BJ (cell line): ENCODE measurements at regions not wholly inside any gene's neighbourhood (a gene's known extent, or its start where the extent isn't known, plus 50 kb on each side); places are given as distances from the start of the nearest gene placed in this dataset.

Source experiments
- CTCF ChIA-PET: fragments of 350-600 bp; formaldehyde crosslinking; extraction: SDS; loops from one replicate; lab custom pipeline; 2021; ENCODE audit warnings: antibody characterized with exemption, inconsistent platforms; lab: Yijun Ruan, JAX
- POLR2A ChIA-PET: fragments of 300-600 bp; sonication (Branson Sonifier 250); formaldehyde crosslinking; extraction: SDS; loops from one replicate; lab custom pipeline; 2021; ENCODE audit warnings: antibody characterized with exemption; lab: Charles Lee
- DNase-seq: peaks from one replicate; pipeline ENCODE4 v3.0.0-alpha.2; 2011; ENCODE audit warnings: low read depth
- H3K27me3 ChIP-seq: 2 replicates; pipeline ENCODE4 v1.6.0; 2011; ENCODE audit warnings: low read length; ENCODE audit not compliant: control insufficient read depth, insufficient read depth
- H3K36me3 ChIP-seq: 2 replicates; pipeline ENCODE4 v1.5.1; 2011; ENCODE audit warnings: low read length; ENCODE audit not compliant: control insufficient read depth, insufficient read depth
- H3K4me3 ChIP-seq: 2 replicates; pipeline ENCODE4 v1.5.1; 2011; ENCODE audit warnings: low read depth, mild to moderate bottlenecking, control low read depth, low read length
- TF ChIP-seq, protein P1 (sequence below): IDR thresholded peaks from 2 replicates; pipeline ENCODE4 v1.5.1; 2011; ENCODE audit warnings: low read depth, mild to moderate bottlenecking, control low read depth, inconsistent platforms, low read length, moderate library complexity; ENCODE audit not compliant: insufficient read depth

DNA sequence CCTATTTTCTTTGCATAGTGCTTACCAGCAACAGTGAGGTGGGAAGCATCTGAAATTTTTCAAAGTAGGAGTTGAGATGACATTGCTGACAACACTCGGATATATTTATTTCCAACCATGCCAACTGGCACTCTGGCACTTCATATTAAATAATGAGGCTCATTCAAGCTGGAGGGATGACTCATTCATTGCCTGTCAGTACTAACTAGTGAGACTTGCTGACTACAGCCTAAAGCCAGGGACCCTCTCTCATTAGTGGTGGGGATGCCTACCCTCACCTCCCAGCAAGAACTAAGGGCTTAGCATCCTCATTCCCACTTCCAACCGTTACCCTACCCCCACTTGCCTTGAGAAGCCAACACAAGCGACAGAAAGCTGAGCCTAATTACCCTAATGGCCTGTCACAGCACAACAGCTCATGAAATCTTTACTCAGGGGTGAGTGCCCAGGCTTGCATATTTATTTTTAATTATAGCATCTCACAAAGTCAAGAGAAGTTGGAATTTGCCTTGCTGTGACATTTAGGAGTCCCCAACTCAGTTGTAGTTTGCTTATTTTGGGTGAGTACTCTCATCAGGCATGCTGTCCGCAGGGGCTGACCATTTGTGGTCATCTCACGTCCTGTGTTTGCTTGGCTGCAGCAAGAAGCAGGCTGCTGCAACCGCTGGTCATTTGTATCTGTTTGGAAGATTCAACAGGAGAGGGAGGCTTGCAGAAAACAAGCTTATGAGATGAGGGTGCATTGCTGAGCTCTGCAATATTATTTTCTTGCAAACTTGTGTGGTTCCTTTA lies 181.6 kb upstream of the POU2AF2 start:
- POLR2A ChIA-PET = interaction anchor here (0.7 kb wide), 1 partner anchor 558 kb away, joined by 3 read pairs; no protein-coding TSS in a partner anchor
- H3K4me3 ChIP-seq = no peak overlapping the region
- TF ChIP-seq, protein P1, sequence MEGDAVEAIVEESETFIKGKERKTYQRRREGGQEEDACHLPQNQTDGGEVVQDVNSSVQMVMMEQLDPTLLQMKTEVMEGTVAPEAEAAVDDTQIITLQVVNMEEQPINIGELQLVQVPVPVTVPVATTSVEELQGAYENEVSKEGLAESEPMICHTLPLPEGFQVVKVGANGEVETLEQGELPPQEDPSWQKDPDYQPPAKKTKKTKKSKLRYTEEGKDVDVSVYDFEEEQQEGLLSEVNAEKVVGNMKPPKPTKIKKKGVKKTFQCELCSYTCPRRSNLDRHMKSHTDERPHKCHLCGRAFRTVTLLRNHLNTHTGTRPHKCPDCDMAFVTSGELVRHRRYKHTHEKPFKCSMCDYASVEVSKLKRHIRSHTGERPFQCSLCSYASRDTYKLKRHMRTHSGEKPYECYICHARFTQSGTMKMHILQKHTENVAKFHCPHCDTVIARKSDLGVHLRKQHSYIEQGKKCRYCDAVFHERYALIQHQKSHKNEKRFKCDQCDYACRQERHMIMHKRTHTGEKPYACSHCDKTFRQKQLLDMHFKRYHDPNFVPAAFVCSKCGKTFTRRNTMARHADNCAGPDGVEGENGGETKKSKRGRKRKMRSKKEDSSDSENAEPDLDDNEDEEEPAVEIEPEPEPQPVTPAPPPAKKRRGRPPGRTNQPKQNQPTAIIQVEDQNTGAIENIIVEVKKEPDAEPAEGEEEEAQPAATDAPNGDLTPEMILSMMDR = no peak
- DNase-seq = peak; percentile 60
- CTCF ChIA-PET = interaction anchor here (0.8 kb wide), 1 partner anchor 13 kb away, joined by 4 read pairs; no protein-coding TSS in a partner anchor
- H3K27me3 ChIP-seq = no peaks in the 10 kb centered on the region
- H3K36me3 ChIP-seq = no peaks in the 10 kb centered on the region

DNA sequence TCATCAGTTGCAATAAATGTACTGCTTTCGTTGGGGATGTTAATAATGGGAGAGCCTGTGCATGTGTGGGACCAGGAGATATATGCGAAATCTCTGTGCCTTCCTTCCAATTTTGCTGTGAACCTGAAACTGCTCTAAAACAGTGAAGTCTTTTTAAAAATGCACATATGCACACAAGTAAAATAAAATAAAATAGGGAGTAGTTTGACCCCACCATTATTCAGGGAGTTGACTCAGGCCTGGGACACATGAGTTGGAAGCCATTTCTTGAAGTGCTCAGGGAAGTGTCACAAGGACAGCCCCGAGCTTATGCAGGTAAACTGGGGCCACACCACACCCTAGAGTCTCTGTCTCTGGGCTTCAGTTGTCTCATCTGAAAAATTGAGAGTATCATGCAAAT lies 183.1 kb upstream of the POU2AF2 start:
- TF ChIP-seq, protein P1 = no peak
- Histone ChIP-seq H3K27me3 (no peaks in the 10 kb centered on the region), H3K36me3 (no peaks in the 10 kb centered on the region), H3K4me3 (no peak overlapping the region)
- DNase-seq = no peak
- ChIA-PET CTCF (no interaction called here), POLR2A (no interaction called here)

DNA sequence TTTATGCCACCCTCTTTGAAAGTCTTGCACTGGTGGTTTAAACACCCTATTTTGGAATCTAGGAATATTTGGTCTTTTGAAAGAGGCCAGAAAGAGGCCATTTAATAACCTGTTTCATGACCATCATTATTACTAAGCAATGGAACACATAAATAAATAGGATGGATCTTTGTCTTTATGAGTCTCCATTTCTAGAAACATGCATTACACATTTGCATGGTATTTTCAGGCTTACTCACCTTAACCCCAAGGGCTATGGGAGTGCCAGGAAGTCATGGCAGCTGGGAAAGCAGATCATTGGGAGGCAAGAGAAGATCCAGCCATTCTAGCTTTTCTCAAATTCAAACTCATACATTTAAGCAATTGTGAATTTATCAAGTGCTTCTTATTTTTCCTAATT lies 185.8 kb upstream of the POU2AF2 start:
- Histone ChIP-seq H3K36me3 (no peaks in the 10 kb centered on the region), H3K27me3 (no peaks in the 10 kb centered on the region), H3K4me3 (no peak overlapping the region)
- ChIA-PET CTCF (no interaction called here), POLR2A (interaction anchor here (0.6 to 0.7 kb wide), 2 partner anchors 13 to 68 kb away, joined by 3 to 6 read pairs; no protein-coding TSS in a partner anchor)
- DNase-seq = no peak
- TF ChIP-seq, protein P1 = no peak

DNA sequence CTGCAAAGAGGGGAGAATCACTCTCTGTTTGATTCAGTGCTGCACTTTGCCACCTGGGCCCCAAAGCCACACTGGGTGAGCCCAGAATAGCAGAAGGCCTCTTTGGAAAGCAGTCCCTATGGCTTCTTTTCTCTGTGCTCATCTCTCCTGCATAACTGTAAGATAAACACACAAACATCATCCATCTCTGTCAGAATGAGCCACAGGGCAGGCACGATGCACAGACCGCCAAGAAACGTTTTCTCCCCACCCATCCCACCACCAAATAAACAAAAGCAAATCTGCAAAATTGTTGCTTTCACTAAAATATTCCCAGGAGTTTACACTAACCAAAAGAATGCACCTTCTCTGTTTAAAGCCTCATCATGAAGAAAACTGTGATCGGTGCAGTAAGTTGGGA lies 196.4 kb upstream of the POU2AF2 start:
- CTCF ChIA-PET = no interaction called here
- no peak for DNase-seq
- TF ChIP-seq, protein P1 = no peak
- Histone ChIP-seq H3K36me3 (no peaks in the 10 kb centered on the region), H3K4me3 (no peak overlapping the region), H3K27me3 (no peaks in the 10 kb centered on the region)
- POLR2A ChIA-PET = no interaction called here

DNA sequence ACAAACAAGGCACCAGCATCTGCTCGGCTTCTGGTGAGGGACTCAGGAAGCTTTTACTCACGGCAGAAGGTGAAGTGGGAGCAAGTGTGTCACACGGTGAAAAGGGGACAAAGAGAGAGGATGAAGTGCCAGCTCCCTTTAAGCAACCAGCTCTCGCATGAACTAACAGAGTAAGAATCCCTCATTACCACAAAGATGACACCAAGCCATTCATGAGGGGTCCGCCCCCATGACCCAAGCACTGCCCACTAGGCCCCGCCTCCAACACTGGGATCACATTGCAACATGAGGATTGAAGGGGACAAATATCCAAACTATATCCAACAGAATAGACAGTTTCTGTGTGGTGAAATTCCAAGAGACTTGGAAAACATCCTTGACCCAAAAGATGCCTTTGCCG lies 198.2 kb upstream of the POU2AF2 start:
- DNase-seq = no peak
- CTCF ChIA-PET = interaction anchor here (0.6 kb wide), 1 partner anchor 29 kb away, joined by 3 read pairs; no protein-coding TSS in a partner anchor
- POLR2A ChIA-PET = no interaction called here

More for the DNA sequence above, 198.2 kb upstream of the POU2AF2 start:
- Histone ChIP-seq H3K27me3 (no peaks in the 10 kb centered on the region), H3K36me3 (no peaks in the 10 kb centered on the region), H3K4me3 (no peak overlapping the region)
- TF ChIP-seq, protein P1 = no peak
